Endothelial cell of umbilical vein (primary cell): ENCODE measurements at regions not wholly inside any gene's neighbourhood (a gene's known extent, or its start where the extent isn't known, plus 50 kb on each side); places are given as distances from the start of the nearest gene placed in this dataset.

ENCODE experiments used
- BruUV-seq: library from RNA; stranded (reverse); fragments of 400-500 nt; replicated peaks from 2 replicates; lab custom pipeline; 2021; lab: Mats Ljungman, UMichigan
- CTCF ChIA-PET: fragments of 300-600, 350-600 bp; sonication (Branson Sonifier 250); formaldehyde crosslinking; loops from one replicate; lab custom pipeline; 2021; ENCODE audit warnings: antibody characterized with exemption, inconsistent platforms; lab: Charles Lee
- POLR2A ChIA-PET: fragments of 300-600, 350-600 bp; sonication (Branson Sonifier 250); formaldehyde crosslinking; loops from one replicate; lab custom pipeline; 2021; ENCODE audit warnings: antibody characterized with exemption, inconsistent platforms; lab: Charles Lee
- DNase-seq: peaks from one replicate; pipeline ENCODE4 v3.0.0-alpha.2; 2011; ENCODE audit warnings: low read depth, low spot score
- FAIRE-seq: peaks from 2 replicates; lab custom pipeline; 2011; peaks lifted over from hg19 to GRCh38; lab: Jason Lieb, UNC
- H2AFZ ChIP-seq: 2 replicates; pipeline ENCODE4 v1.6.0; 2012; ENCODE audit warnings: low read depth, low read length, control low read depth, inconsistent platforms
- H3K27ac ChIP-seq: 2 replicates; pipeline ENCODE4 v1.5.1; 2011; ENCODE audit warnings: low read depth, mild to moderate bottlenecking, control low read depth, low read length, moderate library complexity; ENCODE audit not compliant: insufficient read depth
- H3K27me3 ChIP-seq, 2 experiments: 2 replicates each; pipeline versions ENCODE4 v1.6.0 to v1.6.1; 2011; ENCODE audit warnings: low read length in 2 of 2, mixed read lengths in 1 of 2; ENCODE audit not compliant: control insufficient read depth in 2 of 2, insufficient read depth in 2 of 2
- H3K36me3 ChIP-seq, 2 experiments: 2 replicates in 1 of 2; 3 replicates in 1 of 2; pipeline ENCODE4 v1.5.1; 2011; ENCODE audit warnings: low read length in 2 of 2, mild to moderate bottlenecking in 1 of 2, moderate library complexity in 1 of 2; ENCODE audit not compliant: control insufficient read depth in 2 of 2, insufficient read depth in 2 of 2; ENCODE audit errors: extremely low read depth in 1 of 2
- H3K4me1 ChIP-seq: 3 replicates; pipeline ENCODE4 v1.5.1; 2011; ENCODE audit warnings: mild to moderate bottlenecking, low read length; ENCODE audit not compliant: control insufficient read depth, insufficient read depth; ENCODE audit errors: extremely low read depth
- H3K4me2 ChIP-seq: 2 replicates; pipeline ENCODE4 v1.6.1; 2011; ENCODE audit warnings: low read length, control low read depth, mixed read lengths; ENCODE audit not compliant: insufficient read depth
- H3K4me3 ChIP-seq, 3 experiments: fragments of 200-600 bp in 1 of 3; sonication (generic), shearing (Covaris generic) in 1 of 3; replicated peaks in 1 of 3; 2 replicates each; pipeline ENCODE4 v1.5.1; 2011 to 2016; ENCODE audit warnings: control low read depth in 3 of 3, low read length in 3 of 3, mild to moderate bottlenecking in 2 of 3, inconsistent platforms in 1 of 3, low read depth in 1 of 3, moderate library complexity in 1 of 3; ENCODE audit not compliant: insufficient read depth in 1 of 3
- H3K79me2 ChIP-seq: 2 replicates; pipeline ENCODE4 v1.6.0; 2012; ENCODE audit warnings: low read length, inconsistent platforms; ENCODE audit not compliant: control insufficient read depth, insufficient read depth
- H3K9ac ChIP-seq: replicated peaks from 2 replicates; pipeline ENCODE3; 2011; ENCODE audit warnings: low read length, control low read depth; ENCODE audit not compliant: insufficient read depth; ENCODE audit errors: extremely low read depth
- H3K9me1 ChIP-seq: replicated peaks from 3 replicates; pipeline ENCODE4 v1.6.0; 2011; ENCODE audit warnings: mild to moderate bottlenecking, low read length; ENCODE audit not compliant: control insufficient read depth, insufficient read depth; ENCODE audit errors: extremely low read depth
- H3K9me3 ChIP-seq: replicated peaks from 2 replicates; pipeline ENCODE4 v1.5.1; 2012; ENCODE audit warnings: low read length, inconsistent platforms; ENCODE audit not compliant: control insufficient read depth, insufficient read depth
- H4K20me1 ChIP-seq: replicated peaks from 2 replicates; pipeline ENCODE3; 2011; ENCODE audit warnings: mild to moderate bottlenecking, low read length; ENCODE audit not compliant: control insufficient read depth, insufficient read depth; ENCODE audit errors: extremely low read depth
- EZH2 ChIP-seq: IDR thresholded peaks from 2 replicates; pipeline ENCODE4 v1.6.1; 2012; ENCODE audit warnings: borderline replicate concordance, low read depth, mild to moderate bottlenecking, moderate library complexity, low read length, inconsistent platforms; ENCODE audit not compliant: severe bottlenecking
- FOS ChIP-seq: IDR thresholded peaks from 2 replicates; pipeline ENCODE4 v1.6.1; 2011; ENCODE audit warnings: mild to moderate bottlenecking, low read length, moderate library complexity, borderline replicate concordance; ENCODE audit not compliant: insufficient read depth
- GATA2 ChIP-seq: IDR thresholded peaks from 2 replicates; pipeline ENCODE4 v1.7.0; 2011; ENCODE audit warnings: low read depth, mild to moderate bottlenecking, moderate library complexity, mixed read lengths, low read length; ENCODE audit not compliant: insufficient read length, insufficient read depth
- JUN ChIP-seq: IDR thresholded peaks from 2 replicates; pipeline ENCODE4 v1.6.1; 2011; ENCODE audit warnings: borderline replicate concordance, low read depth; ENCODE audit not compliant: insufficient read length, insufficient read depth
- MYC ChIP-seq: IDR thresholded peaks from one replicate; pipeline ENCODE4 v1.6.1; 2011; ENCODE audit warnings: mild to moderate bottlenecking, low read depth, low read length
- POLR2A ChIP-seq: IDR thresholded peaks from 2 replicates; pipeline ENCODE4 v1.6.1; 2012; ENCODE audit warnings: low read depth, mild to moderate bottlenecking, control low read depth, low read length
- POLR2AphosphoS5 ChIP-seq: IDR thresholded peaks from 2 replicates; pipeline ENCODE4 v1.6.1; 2012; ENCODE audit warnings: low read depth, mild to moderate bottlenecking, control low read depth, low read length, moderate library complexity; ENCODE audit not compliant: insufficient read depth
- dilution Hi-C: fragments of 300-500 bp; cut with MboI; formaldehyde crosslinking; loops from one replicate; pipeline ENCODE4 v1.15.0; 2019; ENCODE audit warnings: low sequenced_read_pairs; ENCODE audit not compliant: extremely low pct_ligation_motif_present
- intact Hi-C: fragments of 100-400 bp; cut with micrococcal nuclease; formaldehyde crosslinking; loops from one replicate; pipeline ENCODE4 v1.10.0; 2022
- TF ChIP-seq, protein P1 (sequence below): IDR thresholded peaks from 2 replicates; pipeline ENCODE4 v1.6.1; 2011; ENCODE audit not compliant: insufficient read depth, insufficient read length
- TF ChIP-seq, protein P2 (sequence below), 2 donors: IDR thresholded peaks; 1 replicate in 1 of 2; 2 replicates in 1 of 2; pipeline ENCODE4 v1.5.1; 2011; ENCODE audit warnings: low read length in 2 of 2, mild to moderate bottlenecking in 2 of 2, moderate library complexity in 2 of 2, control low read depth in 1 of 2, inconsistent platforms in 1 of 2, low read depth in 1 of 2; ENCODE audit not compliant: insufficient read depth in 1 of 2; ENCODE audit errors: extremely low read depth in 1 of 2

DNA sequence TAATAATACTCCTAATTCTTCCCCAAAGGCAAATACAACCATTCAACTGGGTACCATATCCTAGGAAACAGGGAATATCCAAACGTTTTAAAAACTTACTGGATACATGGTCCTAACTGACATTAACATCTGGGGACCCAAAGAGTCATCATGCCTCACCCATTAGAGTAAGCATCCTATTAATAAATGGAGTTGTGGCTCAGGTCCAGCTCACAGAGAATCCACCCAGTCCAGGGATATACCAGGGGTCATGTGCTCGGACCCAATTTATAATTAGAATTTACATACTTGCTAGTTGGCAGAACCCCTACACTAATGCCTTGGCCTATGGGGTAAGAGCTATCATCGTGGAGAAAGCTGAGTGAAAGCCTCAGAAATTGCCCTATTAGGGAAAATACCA, 670.0 kb downstream of the XPNPEP1 start:
- intact Hi-C loops (no loop called here), dilution Hi-C loops (no loop called here)
- ChIA-PET CTCF (no interaction called here), POLR2A (no interaction called here)
- DNase-seq, result no peak
- no peak overlapping the region for H3K9ac ChIP-seq
- no peak overlapping the region for H3K4me3 ChIP-seq
- TF ChIP-seq, protein P1, sequence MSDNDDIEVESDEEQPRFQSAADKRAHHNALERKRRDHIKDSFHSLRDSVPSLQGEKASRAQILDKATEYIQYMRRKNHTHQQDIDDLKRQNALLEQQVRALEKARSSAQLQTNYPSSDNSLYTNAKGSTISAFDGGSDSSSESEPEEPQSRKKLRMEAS, result no peak
- no peak for TF ChIP-seq JUN
- TF ChIP-seq FOS, result no peak
- no peak for TF ChIP-seq EZH2
- TF ChIP-seq POLR2A, result no peak
- no peak for TF ChIP-seq MYC
- TF ChIP-seq, protein P2, sequence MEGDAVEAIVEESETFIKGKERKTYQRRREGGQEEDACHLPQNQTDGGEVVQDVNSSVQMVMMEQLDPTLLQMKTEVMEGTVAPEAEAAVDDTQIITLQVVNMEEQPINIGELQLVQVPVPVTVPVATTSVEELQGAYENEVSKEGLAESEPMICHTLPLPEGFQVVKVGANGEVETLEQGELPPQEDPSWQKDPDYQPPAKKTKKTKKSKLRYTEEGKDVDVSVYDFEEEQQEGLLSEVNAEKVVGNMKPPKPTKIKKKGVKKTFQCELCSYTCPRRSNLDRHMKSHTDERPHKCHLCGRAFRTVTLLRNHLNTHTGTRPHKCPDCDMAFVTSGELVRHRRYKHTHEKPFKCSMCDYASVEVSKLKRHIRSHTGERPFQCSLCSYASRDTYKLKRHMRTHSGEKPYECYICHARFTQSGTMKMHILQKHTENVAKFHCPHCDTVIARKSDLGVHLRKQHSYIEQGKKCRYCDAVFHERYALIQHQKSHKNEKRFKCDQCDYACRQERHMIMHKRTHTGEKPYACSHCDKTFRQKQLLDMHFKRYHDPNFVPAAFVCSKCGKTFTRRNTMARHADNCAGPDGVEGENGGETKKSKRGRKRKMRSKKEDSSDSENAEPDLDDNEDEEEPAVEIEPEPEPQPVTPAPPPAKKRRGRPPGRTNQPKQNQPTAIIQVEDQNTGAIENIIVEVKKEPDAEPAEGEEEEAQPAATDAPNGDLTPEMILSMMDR (IDR thresholded peaks at IDR 0.05; ENCODE audit: extremely low read depth in 1 of 2, insufficient read depth in 1 of 2, low read depth in 1 of 2, low read length in 2 of 2), result no peak
- TF ChIP-seq GATA2, result no peak
- TF ChIP-seq POLR2AphosphoS5, result no peak
- no TSS peak for BruUV-seq
- no peak overlapping the region for H2AFZ ChIP-seq
- peaks cover 7% of the 10 kb centered on the region for H3K9me3 ChIP-seq
- no peak overlapping the region for H3K4me2 ChIP-seq
- H4K20me1 ChIP-seq, result no peaks in the 10 kb centered on the region
- no peaks in the 10 kb centered on the region for H3K4me1 ChIP-seq
- no peaks in the 10 kb centered on the region for H3K79me2 ChIP-seq
- H3K27me3 ChIP-seq, result no peaks in the 10 kb centered on the region
- no peak overlapping the region for H3K27ac ChIP-seq
- H3K9me1 ChIP-seq, result no peaks in the 10 kb centered on the region
- no peak for FAIRE-seq
- no peaks in the 10 kb centered on the region for H3K36me3 ChIP-seq
